MCF 10A (cell line): ENCODE measurements at regions not wholly inside any gene's neighbourhood (a gene's known extent, or its start where the extent isn't known, plus 50 kb on each side); places are given as distances from the start of the nearest gene placed in this dataset.

ENCODE experiments used
- BruUV-seq: library from RNA; stranded (reverse); fragments of 400-500 nt; replicated peaks from 2 replicates; lab custom pipeline; 2021; lab: Mats Ljungman, UMichigan
- CTCF ChIA-PET: fragments of 300-600 bp; sonication (Branson Sonifier 250); formaldehyde crosslinking; extraction: SDS; loops from one replicate; lab custom pipeline; 2021; ENCODE audit warnings: antibody characterized with exemption, inconsistent platforms; lab: Yijun Ruan, JAX
- POLR2A ChIA-PET: fragments of 300-600, 350-650 bp; sonication (Branson Sonifier 250); formaldehyde crosslinking; extraction: SDS; loops from one replicate; lab custom pipeline; 2020; ENCODE audit warnings: antibody characterized with exemption, inconsistent platforms; lab: Yijun Ruan, JAX
- DNase-seq: peaks from one replicate; pipeline ENCODE4 v3.0.0-alpha.2; 2018; ENCODE audit not compliant: unreplicated experiment
- H3K27ac Mint-ChIP-seq: one replicate; pipeline ENCODE4 v1.8.0; 2022; ENCODE audit warnings: mild to moderate bottlenecking, low read depth, mixed read lengths; ENCODE audit not compliant: unreplicated experiment
- H3K27me3 Mint-ChIP-seq: one replicate; pipeline ENCODE4 v1.8.0; 2022; ENCODE audit warnings: mixed read lengths; ENCODE audit not compliant: insufficient read depth, unreplicated experiment
- H3K36me3 Mint-ChIP-seq: one replicate; pipeline ENCODE4 v1.8.0; 2022; ENCODE audit warnings: mild to moderate bottlenecking, moderate library complexity, mixed read lengths; ENCODE audit not compliant: insufficient read depth, unreplicated experiment
- H3K4me1 Mint-ChIP-seq: one replicate; pipeline ENCODE4 v1.8.0; 2022; ENCODE audit warnings: mixed read lengths; ENCODE audit not compliant: insufficient read depth, unreplicated experiment
- H3K4me3 Mint-ChIP-seq: one replicate; pipeline ENCODE4 v1.8.0; 2022; ENCODE audit warnings: mild to moderate bottlenecking, moderate library complexity, mixed read lengths; ENCODE audit not compliant: unreplicated experiment
- H3K9me3 Mint-ChIP-seq: one replicate; pipeline ENCODE4 v1.8.0; 2022; ENCODE audit warnings: mixed read lengths; ENCODE audit not compliant: unreplicated experiment
- CTCF ChIP-seq: fragments of 200-600 bp; IDR thresholded peaks from one replicate; pipeline ENCODE4 v1.8.0; 2022; ENCODE audit warnings: antibody characterized with exemption, mild to moderate bottlenecking; ENCODE audit not compliant: unreplicated experiment
- intact Hi-C: fragments of 100-400 bp; cut with micrococcal nuclease; formaldehyde crosslinking; loops from 2 replicates; pipeline ENCODE4 v1.14.1; 2022

DNA sequence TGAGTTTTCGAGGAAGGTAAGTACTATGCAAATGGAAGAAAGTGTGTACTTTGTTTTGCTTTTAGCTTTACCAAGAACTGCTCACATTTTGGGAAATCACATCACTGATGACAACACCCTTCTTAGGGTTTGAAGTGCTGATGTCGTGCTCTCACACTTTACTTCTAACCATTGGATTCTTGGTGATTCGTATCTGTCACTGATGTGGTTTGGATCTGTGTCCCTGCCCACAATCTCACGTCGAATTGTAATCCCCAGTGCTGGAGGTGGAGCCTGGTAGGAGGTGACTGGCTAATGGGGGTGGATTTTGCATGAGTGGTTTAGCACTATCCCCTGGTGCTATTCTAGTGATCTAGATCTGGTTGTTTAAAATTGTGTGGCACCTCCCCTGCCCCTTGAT is 75.4 kb upstream of the RGMA start:
- TF ChIP-seq CTCF, result no peak

GRCh38 chr15:93162560-93162959 is 73.5 kb upstream of the RGMA start:
- POLR2A ChIA-PET, result no interaction called here
- Mint-ChIP-seq H3K27me3 (peaks cover 7% of the 10 kb centered on the region), H3K4me1 (no peaks in the 10 kb centered on the region), H3K4me3 (no peak overlapping the region), H3K36me3 (no peaks in the 10 kb centered on the region), H3K27ac (no peak overlapping the region), H3K9me3 (no peaks in the 10 kb centered on the region)
- DNase-seq, result no peak
- CTCF ChIA-PET, result no interaction called here
- no TSS peak for BruUV-seq
- TF ChIP-seq CTCF, result no peak
- intact Hi-C loops, result no loop called here

More for the DNA sequence above, 75.4 kb upstream of the RGMA start:
- intact Hi-C loops, result no loop called here
- no TSS peak for BruUV-seq
- Mint-ChIP-seq H3K9me3 (no peaks in the 10 kb centered on the region), H3K4me3 (no peak overlapping the region), H3K27ac (no peak overlapping the region), H3K27me3 (peaks cover 18% of the 10 kb centered on the region), H3K4me1 (peaks cover 9% of the 10 kb centered on the region), H3K36me3 (no peaks in the 10 kb centered on the region)
- no peak for DNase-seq
- CTCF ChIA-PET, result interaction anchor here (0.7 kb wide), 1 partner anchor 10 kb away, joined by 4 read pairs; no protein-coding TSS in a partner anchor
- POLR2A ChIA-PET, result interaction anchor here (0.7 kb wide), 1 partner anchor 743 kb away, joined by 3 read pairs; no protein-coding TSS in a partner anchor

GRCh38 chr15:93159930-93160329 is 70.9 kb upstream of the RGMA start:
- H3K27ac Mint-ChIP-seq, result no peak overlapping the region
- CTCF ChIA-PET, result interaction anchor here (0.6 kb wide), 1 partner anchor 72 kb away, joined by 3 read pairs; no protein-coding TSS in a partner anchor
- H3K4me3 Mint-ChIP-seq, result no peak overlapping the region

More at GRCh38 chr15:93159930-93160329, 70.9 kb upstream of the RGMA start:
- H3K9me3 Mint-ChIP-seq, result no peaks in the 10 kb centered on the region
- H3K36me3 Mint-ChIP-seq, result no peaks in the 10 kb centered on the region
- no peak for TF ChIP-seq CTCF
- H3K27me3 Mint-ChIP-seq, result no peaks in the 10 kb centered on the region
- no peaks in the 10 kb centered on the region for H3K4me1 Mint-ChIP-seq
- POLR2A ChIA-PET, result no interaction called here
- intact Hi-C loops, result no loop called here
- no peak for DNase-seq
- no TSS peak for BruUV-seq
